Kidney (tissue), 13 donors: ENCODE measurements at regions not wholly inside any gene's neighbourhood (a gene's known extent, or its start where the extent isn't known, plus 50 kb on each side); places are given as distances from the start of the nearest gene placed in this dataset.

Source experiments
- DNase-seq, 5 donors: peaks; one replicate each; pipeline ENCODE4 v3.0.0-alpha.2; 2013 to 2020
- FAIRE-seq: peaks from 2 replicates; lab custom pipeline; 2012; peaks lifted over from hg19 to GRCh38; lab: Jason Lieb, UNC
- H3K27ac ChIP-seq, 2 donors: one replicate each; pipeline ENCODE4 v1.7.0; 2013; ENCODE audit warnings: low read depth in 2 of 2, low read length in 2 of 2, inconsistent platforms in 1 of 2
- H3K27me3 ChIP-seq: one replicate; pipeline ENCODE4 v1.7.1; 2013; ENCODE audit warnings: low read length, inconsistent platforms; ENCODE audit not compliant: control insufficient read depth, insufficient read depth
- H3K36me3 ChIP-seq, 3 donors: one replicate each; pipeline versions ENCODE4 v1.7.0 to v1.7.1; 2013; ENCODE audit warnings: low read length in 3 of 3, control low read depth in 1 of 3, inconsistent platforms in 1 of 3; ENCODE audit not compliant: insufficient read depth in 3 of 3, control insufficient read depth in 2 of 3
- H3K4me1 ChIP-seq, 3 donors: one replicate each; pipeline versions ENCODE4 v1.7.0 to v1.7.1; 2013; ENCODE audit warnings: low read length in 3 of 3, inconsistent platforms in 1 of 3, low read depth in 1 of 3; ENCODE audit not compliant: control insufficient read depth in 2 of 3, insufficient read depth in 2 of 3
- H3K4me3 ChIP-seq, 3 donors: one replicate each; pipeline versions ENCODE4 v1.7.0 to v1.8.1; 2013; ENCODE audit warnings: low read length in 3 of 3, control low read depth in 1 of 3, inconsistent platforms in 1 of 3
- H3K9ac ChIP-seq, 3 donors: one replicate each; pipeline versions ENCODE4 v1.7.0 to v1.7.1; 2013; ENCODE audit warnings: low read length in 3 of 3, control low read depth in 1 of 3, inconsistent platforms in 1 of 3
- H3K9me3 ChIP-seq, 3 donors: one replicate each; pipeline versions ENCODE4 v1.7.0 to v1.7.1; 2013; ENCODE audit warnings: low read length in 3 of 3, control low read depth in 1 of 3, inconsistent platforms in 1 of 3; ENCODE audit not compliant: control insufficient read depth in 2 of 3, insufficient read depth in 1 of 3
- CTCF ChIP-seq: IDR thresholded peaks from 3 replicates; pipeline ENCODE4 v1.5.1; 2012; ENCODE audit warnings: mild to moderate bottlenecking, moderate library complexity, borderline replicate concordance; ENCODE audit not compliant: insufficient read depth; ENCODE audit errors: extremely low read depth
- intact Hi-C: fragments of 100-400 bp; cut with DNase I; formaldehyde crosslinking; loops from one replicate; pipeline ENCODE4 v1.11.1; 2022
- donor health status: control.
- donor health status: control.
- donor health status: control.
- donor health status: control.
- donor health status: control.
- donor health status: DM: yes; HTN: yes; CAD: no.
- donor health status: Normal renal cell carcinoma (clear cell type).

- intact Hi-C loops: no loop called here
- Histone ChIP-seq H3K27me3 (no peaks in the 10 kb centered on the region), H3K4me3 (no peak overlapping the region), H3K4me1 (peaks cover 0 to 2% (median 0%) of the 10 kb centered on the region in 3 donors), H3K9ac (no peak overlapping the region), H3K36me3 (no peaks in the 10 kb centered on the region), H3K9me3 (no peaks in the 10 kb centered on the region), H3K27ac (no peak overlapping the region)
- TF ChIP-seq CTCF: no peak
- DNase-seq (no peak), FAIRE-seq (no peak)
Measured at GRCh38 chr7:26472971-26473370, 181.3 kb downstream of the SNX10 start.

GRCh38 chr7:26476271-26476670, 184.6 kb downstream of the SNX10 start:
- DNase-seq: no peak
- H3K36me3 ChIP-seq: no peaks in the 10 kb centered on the region
- intact Hi-C loops: no loop called here
- H3K9me3 ChIP-seq: no peaks in the 10 kb centered on the region
- H3K4me1 ChIP-seq: no peaks in the 10 kb centered on the region
- H3K27me3 ChIP-seq: no peaks in the 10 kb centered on the region
- TF ChIP-seq CTCF: no peak
- no peak overlapping the region for H3K27ac ChIP-seq
- H3K4me3 ChIP-seq: no peak overlapping the region
- no peak overlapping the region for H3K9ac ChIP-seq
- FAIRE-seq: no peak

- Histone ChIP-seq H3K27me3 (no peaks in the 10 kb centered on the region), H3K4me3 (no peak overlapping the region), H3K9ac (no peak overlapping the region), H3K27ac (no peak overlapping the region), H3K9me3 (no peaks in the 10 kb centered on the region), H3K4me1 (no peaks in the 10 kb centered on the region), H3K36me3 (no peaks in the 10 kb centered on the region)
- intact Hi-C loops: no loop called here
- no peak for DNase-seq
- no peak for TF ChIP-seq CTCF
- no peak for FAIRE-seq
Measured at GRCh38 chr7:26477381-26477990, 185.8 kb downstream of the SNX10 start.

GRCh38 chr7:26478550-26478949, 186.9 kb downstream of the SNX10 start:
- H3K9ac ChIP-seq: no peak overlapping the region
- no peak for DNase-seq
- no peaks in the 10 kb centered on the region for H3K4me1 ChIP-seq
- H3K4me3 ChIP-seq: no peak overlapping the region
- no peak overlapping the region for H3K27ac ChIP-seq
- FAIRE-seq: no peak
- no peaks in the 10 kb centered on the region for H3K36me3 ChIP-seq
- no peak for TF ChIP-seq CTCF
- H3K27me3 ChIP-seq: no peaks in the 10 kb centered on the region
- intact Hi-C loops: no loop called here
- H3K9me3 ChIP-seq: no peaks in the 10 kb centered on the region
